Omental fat pad (tissue), 3 donors: ENCODE measurements at regions not wholly inside any gene's neighbourhood (a gene's known extent, or its start where the extent isn't known, plus 50 kb on each side); places are given as distances from the start of the nearest gene placed in this dataset.

Experiments
- ATAC-seq: fragments of 150-250 bp; one replicate; pipeline ENCODE4 v1.9.1; 2016; ENCODE audit warnings: mild to moderate bottlenecking, moderate library complexity; ENCODE audit not compliant: low FRiP score
- DNase-seq: peaks from one replicate; pipeline ENCODE4 v3.0.0-alpha.2; 2019; ENCODE audit warnings: low spot score
- CTCF ChIP-seq, 3 donors: fragments of 450-650 bp; IDR thresholded peaks; one replicate each; pipeline ENCODE4 v1.5.1; 2016 to 2017; ENCODE audit warnings: antibody characterized with exemption in 3 of 3, mild to moderate bottlenecking in 3 of 3, moderate library complexity in 2 of 3

GRCh38 chr7:88661921-88662320 is 97.6 kb upstream of the ZNF804B start:
- TF ChIP-seq CTCF (IDR thresholded peaks at IDR 0.05), result no peak
- no peak for ATAC-seq
- no peak for DNase-seq

- no peak for ATAC-seq
- DNase-seq, result no peak
- no peak for TF ChIP-seq CTCF (IDR thresholded peaks at IDR 0.05)
These were observed 111.7 kb upstream of the ZNF804B start for GRCh38 chr7:88647825-88648224.

GRCh38 chr7:88638583-88638982 is 120.9 kb upstream of the ZNF804B start:
- ATAC-seq (no peak), DNase-seq (no peak)
- no peak for TF ChIP-seq CTCF (IDR thresholded peaks at IDR 0.05)

- ATAC-seq (no peak), DNase-seq (no peak)
- TF ChIP-seq CTCF (IDR thresholded peaks at IDR 0.05), result no peak
These were observed 121.7 kb upstream of the ZNF804B start for GRCh38 chr7:88637795-88638194.

GRCh38 chr7:88635149-88635548 is 124.4 kb upstream of the ZNF804B start:
- ATAC-seq (no peak), DNase-seq (no peak)
- TF ChIP-seq CTCF (IDR thresholded peaks at IDR 0.05), result no peak

GRCh38 chr7:88629559-88629958 is 129.9 kb upstream of the ZNF804B start:
- DNase-seq (no peak), ATAC-seq (no peak)
- TF ChIP-seq CTCF (IDR thresholded peaks at IDR 0.05), result no peak

- TF ChIP-seq CTCF (IDR thresholded peaks at IDR 0.05), result no peak
- ATAC-seq (no peak), DNase-seq (no peak)
These were observed 131.0 kb upstream of the ZNF804B start for GRCh38 chr7:88628363-88629085.
